ENCODE measurements at regions not wholly inside any gene's neighbourhood (a gene's known extent, or its start where the extent isn't known, plus 50 kb on each side); places are given as distances from the start of the nearest gene placed in this dataset.

- no peak for DNase-seq
Observed at GRCh38 chr5:148012801-148013200, 51.0 kb upstream of the SPINK5 start.

- DNase-seq, result peak; percentile 55
Observed at GRCh38 chr5:148011398-148012137, 52.2 kb upstream of the SPINK5 start.

GRCh38 chr5:148005788-148006520 is 57.8 kb upstream of the SPINK5 start:
- DNase-seq, result no peak

GRCh38 chr5:148003226-148003625 is 60.6 kb upstream of the SPINK5 start:
- no peak for DNase-seq

- no peak for DNase-seq
Observed at GRCh38 chr5:148002451-148002850, 61.3 kb upstream of the SPINK5 start.

GRCh38 chr5:148000036-148000435 is 63.7 kb upstream of the SPINK5 start:
- no peak for DNase-seq

- no peak for DNase-seq
Observed at GRCh38 chr5:147998704-147999103, 65.1 kb upstream of the SPINK5 start.

- DNase-seq, result no peak
Observed at GRCh38 chr5:147997486-147997885, 66.3 kb upstream of the SPINK5 start.

- no peak for DNase-seq
Observed at GRCh38 chr5:147996379-147996778, 67.4 kb upstream of the SPINK5 start.

- no peak for DNase-seq
Observed at GRCh38 chr5:147995846-147996245, 67.9 kb upstream of the SPINK5 start.

GRCh38 chr5:147989994-147990393 is 73.8 kb upstream of the SPINK5 start:
- no peak for DNase-seq

GRCh38 chr5:147989239-147989638 is 74.5 kb upstream of the SPINK5 start:
- DNase-seq, result no peak

GRCh38 chr5:147986134-147986757 is 77.5 kb upstream of the SPINK5 start:
- no peak for DNase-seq

GRCh38 chr5:147985608-147986007 is 78.2 kb upstream of the SPINK5 start:
- DNase-seq, result no peak

GRCh38 chr5:147983742-147984141 is 77.4 kb upstream of the C5orf46 start:
- no peak for DNase-seq

GRCh38 chr5:147981074-147981473 is 74.7 kb upstream of the C5orf46 start:
- no peak for DNase-seq

- DNase-seq, result no peak
Observed at GRCh38 chr5:147979761-147980160, 73.4 kb upstream of the C5orf46 start.

GRCh38 chr5:147972076-147972840 is 65.9 kb upstream of the C5orf46 start:
- DNase-seq, result no peak

- no peak for DNase-seq
Observed at GRCh38 chr5:147971472-147971871, 65.1 kb upstream of the C5orf46 start.

- DNase-seq, result no peak
Observed at GRCh38 chr5:147968855-147969254, 62.5 kb upstream of the C5orf46 start.

- no peak for DNase-seq
Observed at GRCh38 chr5:147966829-147967228, 60.5 kb upstream of the C5orf46 start.

- DNase-seq, result no peak
Observed at GRCh38 chr5:147966326-147966725, 60.0 kb upstream of the C5orf46 start.

- no peak for DNase-seq
Observed at GRCh38 chr5:147965715-147966114, 59.4 kb upstream of the C5orf46 start.
